GM12872 (cell line): ENCODE measurements at regions not wholly inside any gene's neighbourhood (a gene's known extent, or its start where the extent isn't known, plus 50 kb on each side); places are given as distances from the start of the nearest gene placed in this dataset.

Source experiments
- TF ChIP-seq, protein P1 (sequence below): IDR thresholded peaks from 3 replicates; pipeline ENCODE4 v1.5.1; 2011; ENCODE audit warnings: low read depth, mild to moderate bottlenecking, low read length, moderate library complexity; ENCODE audit not compliant: insufficient read depth

DNA sequence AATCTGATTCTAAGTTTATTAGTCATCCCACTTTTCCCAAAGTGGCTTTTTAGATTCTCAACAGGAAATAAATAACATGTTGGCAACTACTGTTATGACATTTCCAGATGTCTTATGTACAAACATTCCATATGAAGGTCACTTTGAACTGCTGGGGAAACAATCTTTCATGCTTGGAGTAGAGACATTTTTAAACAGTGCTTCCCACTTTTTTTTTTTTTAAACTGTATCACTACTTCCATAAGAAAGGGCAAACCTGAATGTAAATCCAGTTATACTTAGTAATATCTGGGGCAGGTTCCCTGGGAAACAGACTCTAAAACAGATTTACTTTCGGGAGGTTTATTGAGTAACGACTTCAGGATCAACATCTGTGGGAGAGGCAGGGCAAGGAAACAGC lies 473.8 kb downstream of the TAFA4 start:
- TF ChIP-seq, protein P1, sequence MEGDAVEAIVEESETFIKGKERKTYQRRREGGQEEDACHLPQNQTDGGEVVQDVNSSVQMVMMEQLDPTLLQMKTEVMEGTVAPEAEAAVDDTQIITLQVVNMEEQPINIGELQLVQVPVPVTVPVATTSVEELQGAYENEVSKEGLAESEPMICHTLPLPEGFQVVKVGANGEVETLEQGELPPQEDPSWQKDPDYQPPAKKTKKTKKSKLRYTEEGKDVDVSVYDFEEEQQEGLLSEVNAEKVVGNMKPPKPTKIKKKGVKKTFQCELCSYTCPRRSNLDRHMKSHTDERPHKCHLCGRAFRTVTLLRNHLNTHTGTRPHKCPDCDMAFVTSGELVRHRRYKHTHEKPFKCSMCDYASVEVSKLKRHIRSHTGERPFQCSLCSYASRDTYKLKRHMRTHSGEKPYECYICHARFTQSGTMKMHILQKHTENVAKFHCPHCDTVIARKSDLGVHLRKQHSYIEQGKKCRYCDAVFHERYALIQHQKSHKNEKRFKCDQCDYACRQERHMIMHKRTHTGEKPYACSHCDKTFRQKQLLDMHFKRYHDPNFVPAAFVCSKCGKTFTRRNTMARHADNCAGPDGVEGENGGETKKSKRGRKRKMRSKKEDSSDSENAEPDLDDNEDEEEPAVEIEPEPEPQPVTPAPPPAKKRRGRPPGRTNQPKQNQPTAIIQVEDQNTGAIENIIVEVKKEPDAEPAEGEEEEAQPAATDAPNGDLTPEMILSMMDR = no peak

DNA sequence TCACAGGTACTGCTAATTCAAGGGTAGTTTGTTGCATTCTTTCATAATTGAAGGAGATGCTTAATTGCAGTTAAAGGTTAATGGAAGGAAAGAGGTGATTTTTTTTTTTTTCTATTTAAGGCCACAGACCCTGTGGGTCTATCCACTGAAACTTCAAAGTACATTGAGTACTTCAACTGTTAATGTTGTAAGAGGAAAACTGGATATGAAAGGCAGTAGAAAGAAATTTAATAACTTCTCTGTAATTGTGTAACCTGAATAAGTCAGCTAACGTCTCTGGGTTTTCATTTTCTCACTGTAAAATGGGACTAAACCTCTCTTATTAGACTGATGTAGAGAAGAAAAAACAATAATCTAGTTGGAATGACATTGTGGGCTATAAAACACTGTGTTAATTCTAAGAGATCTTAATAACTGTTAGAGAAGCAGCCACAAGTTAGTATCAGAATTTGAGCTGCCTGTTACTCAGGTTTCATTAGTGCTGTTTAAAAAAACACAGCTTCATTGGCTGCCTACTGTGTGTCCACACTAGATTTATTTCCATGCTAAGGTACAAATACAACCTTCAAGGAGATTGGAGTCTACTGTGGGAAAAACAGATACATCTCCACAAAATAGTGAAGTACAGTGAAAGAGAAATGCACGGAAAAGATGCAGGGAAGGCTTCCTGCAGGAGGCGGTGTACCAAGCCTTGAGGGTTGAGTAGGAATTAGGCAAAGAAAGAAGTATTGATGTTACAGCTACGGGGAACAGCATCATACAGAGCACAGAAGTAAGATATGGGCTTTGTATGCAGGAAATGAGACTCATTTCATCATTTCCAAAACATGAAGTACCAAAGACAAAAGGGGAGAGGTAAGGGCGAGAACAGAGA lies 483.6 kb downstream of the TAFA4 start:
- TF ChIP-seq, protein P1 = no peak

DNA sequence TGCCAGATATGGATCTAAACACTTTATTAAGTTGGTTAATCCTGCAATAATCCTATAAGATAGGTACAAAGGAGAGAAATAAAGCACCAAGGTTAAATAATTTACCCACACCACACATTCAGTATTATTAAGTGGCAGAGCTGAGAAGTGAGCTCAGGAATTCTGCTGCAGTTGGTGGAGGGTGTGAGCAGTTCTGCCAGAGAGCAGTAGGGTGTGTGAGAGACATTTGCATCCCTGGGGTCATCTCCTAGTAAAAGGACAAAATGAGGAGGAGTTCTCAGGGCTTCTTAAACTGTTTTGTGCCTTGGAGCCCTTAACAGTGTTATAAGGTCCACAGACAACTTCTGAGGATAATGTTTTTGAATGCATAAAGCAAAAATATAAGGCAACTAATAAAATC lies 484.5 kb downstream of the TAFA4 start:
- TF ChIP-seq, protein P1 = no peak

DNA sequence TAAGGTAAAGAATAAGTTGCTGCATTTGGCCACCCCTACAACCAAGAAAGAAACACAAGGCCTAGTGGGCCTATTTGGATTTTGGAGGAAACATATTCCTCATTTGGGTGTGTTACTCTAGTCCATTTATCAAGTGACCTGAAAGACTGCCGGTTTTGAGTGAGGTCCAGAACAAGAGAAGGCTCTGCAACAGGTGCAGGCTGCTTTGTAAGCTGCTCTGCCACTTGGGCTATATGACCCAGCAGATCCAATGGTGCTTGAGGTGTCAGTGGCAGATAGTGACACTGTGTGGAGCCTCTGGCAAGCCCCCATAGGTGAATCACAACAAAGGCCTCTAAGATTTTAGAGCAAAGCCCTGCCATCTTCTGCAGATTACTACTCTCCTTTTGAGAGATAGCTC lies 491.3 kb downstream of the TAFA4 start:
- TF ChIP-seq, protein P1 = no peak

DNA sequence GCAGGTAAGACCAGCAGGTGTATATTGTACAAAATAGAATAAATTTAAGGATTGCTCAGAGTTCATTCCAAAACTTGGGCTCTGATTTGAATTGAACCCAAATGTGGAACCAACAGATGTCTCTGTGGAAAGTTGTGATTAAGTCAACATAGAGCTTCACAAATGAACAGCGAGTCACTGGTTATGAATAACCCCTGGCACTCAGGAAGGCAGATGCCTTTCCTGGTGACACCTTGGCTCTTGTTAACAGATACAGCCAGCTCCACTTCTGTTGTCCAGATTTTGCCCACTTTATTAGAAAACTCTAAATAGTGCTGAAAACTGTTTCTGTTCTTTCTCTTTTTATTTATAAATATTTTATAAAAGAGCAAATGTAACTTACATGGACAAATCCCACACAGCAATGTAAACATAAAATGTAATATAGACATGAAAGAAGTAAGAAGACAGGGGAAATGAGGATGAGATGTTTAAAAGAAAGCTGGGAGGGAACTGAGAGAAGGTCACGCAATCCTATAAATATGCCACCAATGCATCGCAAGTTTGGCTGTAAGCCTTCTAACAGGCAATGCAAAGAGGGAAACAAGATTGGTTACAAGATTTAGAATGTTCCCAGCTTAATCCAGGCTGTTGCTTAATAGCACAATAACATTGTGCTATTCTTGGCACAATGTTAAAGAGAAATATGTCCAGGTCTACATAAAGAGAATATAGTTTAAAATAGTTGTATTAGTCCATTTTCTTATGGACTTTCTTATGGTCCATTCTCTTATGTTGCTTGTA lies 495.5 kb downstream of the TAFA4 start:
- TF ChIP-seq, protein P1 = no peak

DNA sequence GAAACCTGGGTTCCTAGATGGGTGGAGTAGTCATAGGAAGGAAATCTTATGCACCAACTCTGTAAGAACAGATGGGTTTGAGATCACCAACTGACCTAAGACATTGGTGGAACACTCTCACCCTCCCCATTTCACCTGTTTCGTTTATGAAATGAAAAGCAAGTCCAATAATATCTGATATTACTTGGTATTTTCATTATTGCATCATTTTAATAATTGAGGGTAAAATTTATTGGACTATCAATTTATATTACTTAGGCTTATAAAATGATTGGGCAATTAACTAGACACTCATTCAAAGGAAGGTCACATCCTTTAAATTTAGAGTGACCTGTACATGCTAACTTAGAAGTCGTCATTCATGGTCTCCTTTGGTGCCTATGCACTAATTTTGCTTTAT lies 503.9 kb downstream of the TAFA4 start:
- TF ChIP-seq, protein P1 = no peak

DNA sequence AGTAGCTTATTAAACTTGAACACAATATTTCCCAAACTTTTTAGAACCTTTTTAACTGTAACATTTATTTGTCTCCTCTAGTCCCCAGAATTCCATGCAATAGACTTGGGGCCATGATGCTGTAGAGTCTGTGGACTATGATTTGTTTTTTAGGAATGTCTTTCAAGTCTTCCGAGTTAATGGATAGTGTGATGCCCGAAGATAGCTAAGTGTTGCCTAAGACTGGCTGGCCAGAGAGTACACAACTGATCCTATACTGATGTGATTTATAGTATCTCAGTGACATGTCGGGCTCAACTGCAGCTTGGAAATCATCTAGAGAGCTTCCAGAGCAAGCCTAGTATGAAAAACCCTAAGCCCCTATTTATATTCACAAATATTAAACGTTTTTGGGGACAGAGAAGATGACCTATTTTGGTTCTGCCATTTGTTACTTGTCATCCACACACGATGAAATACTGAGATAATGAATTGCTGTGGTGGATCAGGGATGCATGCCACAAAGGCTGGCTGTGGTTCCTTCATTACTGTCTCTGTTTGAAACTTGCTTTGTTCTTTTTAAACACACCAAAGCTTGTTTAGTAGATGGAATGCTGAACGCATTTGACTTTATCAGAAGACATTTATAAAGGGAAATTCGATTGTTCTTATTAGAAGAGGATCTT lies 507.4 kb downstream of the TAFA4 start:
- TF ChIP-seq, protein P1 = no peak
